Epithelial cell of proximal tubule (primary cell): ENCODE measurements at regions not wholly inside any gene's neighbourhood (a gene's known extent, or its start where the extent isn't known, plus 50 kb on each side); places are given as distances from the start of the nearest gene placed in this dataset.

Source experiments
- DNase-seq: peaks from one replicate; pipeline ENCODE4 v3.0.0-alpha.2; 2011; ENCODE audit warnings: low read depth
- H3K4me3 ChIP-seq: 2 replicates; pipeline ENCODE4 v1.5.1; 2011; ENCODE audit warnings: low read depth, mild to moderate bottlenecking, low read length
- TF ChIP-seq, protein P1 (sequence below): conservative IDR thresholded peaks from 2 replicates; pipeline ENCODE4 v1.5.1; 2012; ENCODE audit warnings: low read depth, mild to moderate bottlenecking, low read length

DNA sequence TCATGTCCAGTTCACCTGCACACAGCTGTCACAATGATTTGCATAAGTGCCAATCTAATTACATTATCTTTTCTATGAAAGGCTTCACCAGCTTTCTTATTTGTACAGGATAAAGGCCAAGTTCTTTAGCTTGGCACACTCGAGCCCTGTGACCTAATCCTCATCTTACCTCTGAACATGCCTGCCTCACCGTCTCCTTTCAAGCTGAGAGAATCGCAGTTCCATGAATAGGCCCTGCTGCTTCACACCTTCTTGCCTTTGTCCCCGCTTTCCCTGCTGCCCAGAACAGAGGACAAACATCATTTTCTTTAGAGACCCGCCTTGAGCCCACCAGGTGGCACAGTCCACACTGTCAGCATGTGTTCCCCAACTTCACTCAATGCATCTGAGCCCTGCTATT lies 1094.7 kb downstream of the BCL11A start:
- DNase-seq, result no peak
- no peak overlapping the region for H3K4me3 ChIP-seq
- TF ChIP-seq, protein P1, sequence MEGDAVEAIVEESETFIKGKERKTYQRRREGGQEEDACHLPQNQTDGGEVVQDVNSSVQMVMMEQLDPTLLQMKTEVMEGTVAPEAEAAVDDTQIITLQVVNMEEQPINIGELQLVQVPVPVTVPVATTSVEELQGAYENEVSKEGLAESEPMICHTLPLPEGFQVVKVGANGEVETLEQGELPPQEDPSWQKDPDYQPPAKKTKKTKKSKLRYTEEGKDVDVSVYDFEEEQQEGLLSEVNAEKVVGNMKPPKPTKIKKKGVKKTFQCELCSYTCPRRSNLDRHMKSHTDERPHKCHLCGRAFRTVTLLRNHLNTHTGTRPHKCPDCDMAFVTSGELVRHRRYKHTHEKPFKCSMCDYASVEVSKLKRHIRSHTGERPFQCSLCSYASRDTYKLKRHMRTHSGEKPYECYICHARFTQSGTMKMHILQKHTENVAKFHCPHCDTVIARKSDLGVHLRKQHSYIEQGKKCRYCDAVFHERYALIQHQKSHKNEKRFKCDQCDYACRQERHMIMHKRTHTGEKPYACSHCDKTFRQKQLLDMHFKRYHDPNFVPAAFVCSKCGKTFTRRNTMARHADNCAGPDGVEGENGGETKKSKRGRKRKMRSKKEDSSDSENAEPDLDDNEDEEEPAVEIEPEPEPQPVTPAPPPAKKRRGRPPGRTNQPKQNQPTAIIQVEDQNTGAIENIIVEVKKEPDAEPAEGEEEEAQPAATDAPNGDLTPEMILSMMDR, result no peak

DNA sequence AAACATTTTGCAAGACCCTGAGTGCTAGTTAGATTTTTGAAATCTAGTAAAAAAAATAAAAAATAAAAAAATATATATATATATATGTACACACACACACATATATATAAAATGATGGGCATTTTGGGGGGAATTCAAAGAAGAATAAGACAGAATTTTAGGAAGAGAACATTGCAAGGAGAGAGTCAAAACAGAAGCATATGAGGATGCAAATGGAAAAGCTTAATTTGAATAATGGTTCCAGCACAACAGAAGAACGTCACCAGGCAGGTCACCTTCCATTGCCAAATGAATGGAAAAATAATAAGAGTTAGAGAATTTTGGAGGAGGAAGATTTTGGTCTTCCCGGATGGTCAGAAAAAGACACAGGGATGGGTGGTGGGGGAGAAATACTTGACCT lies 1097.2 kb downstream of the BCL11A start:
- TF ChIP-seq, protein P1, result no peak
- no peak for DNase-seq
- no peak overlapping the region for H3K4me3 ChIP-seq

DNA sequence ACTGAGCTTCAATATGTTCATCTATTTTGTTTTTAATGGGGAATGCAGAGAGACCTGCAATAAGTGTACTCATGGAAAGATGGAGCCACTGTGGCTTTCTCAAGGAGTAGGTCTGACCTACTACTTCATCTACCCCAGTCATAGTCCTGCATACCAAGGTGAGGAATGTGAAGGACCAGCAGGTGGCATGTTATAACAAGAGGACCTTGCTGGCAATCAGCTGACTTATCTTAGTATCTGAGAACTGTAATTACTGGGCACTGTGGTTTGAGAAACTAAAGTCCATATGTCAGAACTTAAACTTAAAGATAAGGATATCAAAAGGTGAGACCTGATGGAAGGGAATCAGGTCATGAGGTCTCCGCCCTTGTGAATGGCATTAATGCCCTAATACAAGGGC lies 1104.2 kb downstream of the BCL11A start:
- TF ChIP-seq, protein P1, result peak; percentile 19
- no peak overlapping the region for H3K4me3 ChIP-seq
- DNase-seq, result no peak

DNA sequence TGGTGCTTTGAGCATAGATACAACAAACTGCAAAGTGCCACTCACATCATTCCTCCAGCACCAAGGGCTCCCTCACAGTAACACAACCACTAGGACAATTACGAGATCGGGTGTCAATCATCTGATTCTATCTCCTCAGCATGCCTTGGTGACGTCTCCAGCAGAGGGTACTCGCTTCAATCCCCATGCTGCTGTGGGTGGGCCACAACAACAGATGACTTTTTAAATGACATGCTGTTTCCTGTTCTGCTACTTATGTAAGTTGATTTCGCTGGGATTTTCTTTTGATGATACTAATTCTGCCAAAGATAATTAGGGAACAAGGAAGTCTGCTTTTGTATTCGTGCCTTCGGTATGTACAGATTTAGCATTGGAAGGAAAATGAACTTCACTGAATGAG lies 1113.0 kb downstream of the BCL11A start:
- no peak overlapping the region for H3K4me3 ChIP-seq
- TF ChIP-seq, protein P1, result no peak
- no peak for DNase-seq

DNA sequence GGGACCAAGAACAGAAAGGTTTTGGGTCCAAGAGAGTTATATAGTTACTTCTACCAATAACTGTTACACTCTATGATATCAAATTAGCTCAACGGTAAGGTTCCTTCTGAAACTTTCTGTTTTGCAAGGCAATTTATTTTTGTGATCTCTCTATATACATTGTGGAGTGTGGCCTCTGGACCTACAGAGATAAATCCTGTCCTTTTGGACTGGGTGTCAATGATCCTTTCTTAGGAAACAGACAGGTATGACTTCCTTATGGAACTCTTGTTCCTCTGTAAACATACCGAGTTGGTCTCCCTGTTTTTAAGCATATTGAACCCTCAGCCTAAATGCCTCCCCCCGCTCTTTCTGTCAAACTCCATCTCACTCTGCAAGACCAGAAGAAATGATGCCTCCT lies 1117.8 kb downstream of the BCL11A start:
- no peak for DNase-seq
- H3K4me3 ChIP-seq, result no peak overlapping the region
- TF ChIP-seq, protein P1, result no peak

DNA sequence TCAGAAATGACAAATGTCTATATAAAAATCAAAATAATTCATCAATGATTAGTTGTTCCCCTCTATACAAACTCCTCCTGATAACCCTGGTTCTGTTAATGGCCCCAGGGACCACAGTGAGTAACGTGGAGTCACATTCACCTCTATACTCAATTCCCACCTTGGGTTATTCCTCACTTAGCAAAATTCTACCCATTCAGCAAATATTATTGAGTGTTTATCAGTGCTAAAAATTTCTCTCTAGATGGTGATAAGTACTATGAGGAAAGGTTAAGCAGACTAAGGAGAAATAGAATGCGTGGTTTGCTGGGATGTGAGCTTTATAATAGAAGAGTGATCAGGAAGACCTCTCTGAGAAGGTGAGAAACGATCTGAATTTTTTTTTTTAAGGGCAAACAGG lies 1124.5 kb downstream of the BCL11A start:
- no peak for DNase-seq
- TF ChIP-seq, protein P1, result no peak
- H3K4me3 ChIP-seq, result no peak overlapping the region

DNA sequence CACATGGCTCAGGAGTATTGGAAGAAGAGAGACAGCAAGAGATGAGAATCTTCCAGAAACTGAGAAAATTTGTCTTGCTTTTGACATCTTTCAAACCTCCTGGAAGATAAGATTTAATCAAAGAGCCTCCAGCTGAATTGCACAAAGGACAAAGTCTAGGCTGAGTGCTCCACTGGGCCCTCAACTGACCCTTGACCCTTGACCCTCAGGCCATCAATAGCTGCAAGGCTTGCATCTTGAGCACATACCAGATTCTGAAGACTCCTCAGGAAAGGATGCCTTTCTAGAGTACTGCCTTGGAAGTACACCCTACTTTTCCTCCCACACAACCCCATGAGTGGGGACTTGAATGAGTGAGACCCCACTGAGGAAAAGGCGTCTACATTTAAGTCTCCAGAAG lies 1125.5 kb downstream of the BCL11A start:
- no peak for DNase-seq
- no peak overlapping the region for H3K4me3 ChIP-seq
- TF ChIP-seq, protein P1, result no peak
